GM21367 (cell line): ENCODE measurements at regions not wholly inside any gene's neighbourhood (a gene's known extent, or its start where the extent isn't known, plus 50 kb on each side); places are given as distances from the start of the nearest gene placed in this dataset.
"Not testable (repeated sequence)": the region's sequence is repeated elsewhere in the genome, so short reads cannot be mapped to it uniquely, and the experiment has no call there.

Experiments used
- ATAC-seq: cut with Tn5 transposase; IDR thresholded peaks from one replicate; pipeline ENCODE4 v1.9.1; 2021; ENCODE audit not compliant: unreplicated experiment

DNA sequence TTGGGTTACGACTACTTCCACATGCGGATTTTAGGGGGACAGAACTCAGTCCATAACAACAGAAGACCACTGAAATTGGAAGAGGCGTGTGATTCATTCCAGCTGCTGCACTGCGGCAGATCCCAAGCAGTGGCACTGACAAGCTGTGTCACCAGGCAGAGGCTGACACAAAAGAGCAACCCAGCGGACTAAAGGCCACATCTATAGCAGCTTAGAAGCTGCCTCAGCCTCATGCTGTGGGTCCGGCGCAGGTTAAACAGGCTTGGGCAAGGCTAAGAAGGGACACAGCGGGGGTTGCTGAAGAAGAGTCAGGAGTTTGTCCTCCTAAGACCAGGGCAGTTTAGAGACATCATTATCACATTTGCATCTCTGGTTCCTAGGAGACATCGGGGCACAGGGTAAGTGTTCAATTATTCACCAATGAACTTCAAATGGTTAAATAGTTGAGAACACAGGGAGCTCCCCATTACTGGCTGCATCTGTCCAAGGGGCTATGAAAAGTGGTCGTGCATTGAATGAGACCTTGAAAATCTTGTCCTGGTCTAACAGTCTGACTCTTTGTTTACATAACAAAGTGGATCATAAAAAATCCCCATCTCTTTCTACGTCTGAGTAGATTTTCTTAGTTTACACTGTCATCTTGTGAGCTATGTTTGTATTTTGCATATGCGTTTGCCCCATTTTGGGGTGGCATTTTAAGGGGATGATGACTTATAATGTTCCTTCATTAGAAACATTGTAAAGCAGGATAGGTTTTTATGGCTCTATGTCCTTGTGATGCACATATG lies 162.3 kb upstream of the TRIB2 start:
- ATAC-seq: no peak

DNA sequence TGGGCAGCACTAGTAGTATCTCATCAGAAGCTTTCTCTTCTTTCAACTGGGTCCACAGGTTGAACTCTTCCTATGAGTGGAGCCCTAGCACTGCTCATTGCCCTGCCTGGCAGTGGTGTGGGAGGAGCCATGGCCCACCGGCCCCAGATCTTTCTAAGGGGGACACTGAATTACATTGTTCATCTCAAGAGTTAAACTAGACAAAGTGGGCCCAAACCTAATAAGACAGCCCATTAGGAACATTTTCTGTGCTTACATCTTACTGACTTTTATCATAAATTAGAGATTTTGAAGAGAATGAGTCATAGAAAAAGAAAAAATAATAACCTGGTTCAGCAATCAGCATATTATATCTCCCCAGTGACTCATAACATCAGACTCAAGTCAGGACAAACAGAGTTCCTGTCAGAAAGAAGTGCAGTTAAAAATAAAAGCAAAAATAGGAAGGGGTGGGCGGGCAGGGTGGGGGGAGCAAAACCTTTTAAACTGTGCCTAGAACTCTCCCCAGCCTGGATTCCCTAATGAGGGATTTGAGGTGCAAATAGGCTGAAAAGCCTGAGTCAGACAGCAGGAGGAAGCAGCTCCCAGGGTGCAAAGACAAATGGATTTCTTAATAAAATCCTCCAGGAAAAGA lies 161.6 kb upstream of the TRIB2 start:
- no peak for ATAC-seq

GRCh38 chr2:12556762-12557161 lies 160.0 kb upstream of the TRIB2 start:
- ATAC-seq: no peak

DNA sequence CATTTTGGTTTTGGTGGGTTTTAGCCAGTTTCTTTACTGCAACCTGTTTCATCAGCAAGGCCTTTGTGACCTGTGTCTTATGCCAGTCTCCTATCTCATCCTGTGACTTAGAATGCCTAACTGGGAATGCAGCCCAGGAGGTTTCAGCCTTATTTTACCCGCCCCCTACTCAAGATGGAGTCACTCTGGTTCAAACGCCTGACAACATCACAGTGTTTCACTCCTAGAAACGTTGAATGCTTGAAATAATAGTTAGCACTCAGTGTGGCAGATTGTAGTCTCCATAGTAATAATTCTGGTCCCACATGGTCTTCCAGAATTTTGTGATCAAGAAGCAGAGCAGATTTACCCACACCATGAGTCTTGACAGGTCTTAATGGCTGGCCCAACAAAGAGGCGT lies 159.0 kb upstream of the TRIB2 start:
- no peak for ATAC-seq

- no peak for ATAC-seq
These were observed 158.2 kb upstream of the TRIB2 start for GRCh38 chr2:12558519-12558918.

DNA sequence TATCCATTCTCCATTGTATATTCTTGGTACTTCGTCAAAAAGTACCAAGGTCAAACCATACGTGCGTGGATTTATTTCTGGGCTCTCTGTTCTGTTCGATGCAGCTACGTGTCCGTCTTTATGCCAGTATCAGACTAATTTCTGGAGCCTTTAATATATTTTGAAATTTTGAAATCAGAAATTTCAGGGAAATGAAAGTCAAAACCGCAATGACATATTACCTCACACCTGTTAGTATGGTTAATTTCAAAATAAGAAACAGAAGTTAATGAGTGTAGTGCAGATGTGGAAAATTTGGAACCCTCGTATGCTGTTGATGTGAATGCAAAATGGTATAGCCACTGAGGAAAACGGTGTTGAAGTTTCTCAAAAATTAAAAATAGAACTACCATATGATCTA lies 156.1 kb upstream of the TRIB2 start:
- ATAC-seq: no peak

- no peak for ATAC-seq
These were observed 149.3 kb upstream of the TRIB2 start for GRCh38 chr2:12567411-12567810.

- ATAC-seq: not testable (repeated sequence)
These were observed 147.2 kb upstream of the TRIB2 start for GRCh38 chr2:12569510-12569909.

DNA sequence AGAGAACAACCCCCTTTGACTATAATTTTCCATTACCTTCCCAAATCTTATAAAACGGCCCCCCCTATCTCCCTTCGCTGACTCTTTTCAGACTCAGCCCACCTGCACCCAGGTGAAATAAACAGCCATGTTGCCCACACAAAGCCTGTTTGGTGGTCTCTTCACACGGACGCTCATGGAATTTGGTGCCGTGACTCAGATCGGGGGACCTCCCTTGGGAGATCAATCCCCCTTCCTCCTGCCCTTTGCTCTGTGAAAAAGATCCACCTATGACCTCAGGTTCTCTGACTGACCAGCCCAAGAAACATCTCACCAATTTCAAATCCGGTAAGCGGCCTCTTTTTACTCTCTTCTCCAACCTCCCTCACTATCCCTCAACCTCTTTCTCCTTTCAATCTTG lies 146.8 kb upstream of the TRIB2 start:
- not testable (repeated sequence) for ATAC-seq

GRCh38 chr2:12577091-12577490 lies 139.6 kb upstream of the TRIB2 start:
- ATAC-seq: no peak

GRCh38 chr2:12577567-12578253 lies 139.0 kb upstream of the TRIB2 start:
- no peak for ATAC-seq

DNA sequence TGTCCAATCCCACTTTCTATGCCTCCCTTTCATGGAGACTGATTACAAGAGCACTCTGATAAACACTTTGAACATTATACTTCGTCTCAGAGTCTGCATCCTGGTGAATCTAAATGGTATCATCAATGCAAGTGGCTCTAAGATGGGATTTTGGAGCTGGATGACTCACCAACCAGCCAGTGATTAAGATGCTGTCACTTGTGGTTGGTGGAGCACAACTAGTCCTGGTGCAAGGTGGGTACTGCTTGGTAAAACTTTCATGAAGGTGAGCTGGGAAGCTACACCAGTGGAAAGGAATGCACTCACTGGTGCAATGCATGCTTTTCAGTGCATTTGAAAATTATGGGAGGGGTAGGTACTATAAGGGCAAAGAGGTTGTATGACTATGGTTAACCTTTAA lies 137.7 kb upstream of the TRIB2 start:
- no peak for ATAC-seq

GRCh38 chr2:12584338-12584737 lies 132.4 kb upstream of the TRIB2 start:
- no peak for ATAC-seq

DNA sequence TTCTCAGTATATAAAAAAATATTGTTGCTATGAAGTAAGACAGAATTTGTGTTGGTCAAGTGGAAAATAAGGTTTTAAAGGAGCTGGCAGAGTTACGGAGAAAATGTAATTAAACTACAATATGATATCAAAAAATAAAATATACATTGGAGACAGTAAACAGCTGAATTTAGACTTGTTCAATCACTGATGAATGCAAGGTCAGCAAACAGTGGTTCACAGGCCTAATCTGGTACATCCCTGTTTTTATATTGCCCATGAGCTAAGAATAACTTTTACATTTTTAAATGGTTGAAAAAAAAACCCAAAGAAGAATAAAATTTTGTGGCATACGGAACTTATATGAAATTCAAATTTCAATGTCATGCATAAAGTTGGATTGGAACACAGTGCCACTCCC lies 131.0 kb upstream of the TRIB2 start:
- no peak for ATAC-seq

DNA sequence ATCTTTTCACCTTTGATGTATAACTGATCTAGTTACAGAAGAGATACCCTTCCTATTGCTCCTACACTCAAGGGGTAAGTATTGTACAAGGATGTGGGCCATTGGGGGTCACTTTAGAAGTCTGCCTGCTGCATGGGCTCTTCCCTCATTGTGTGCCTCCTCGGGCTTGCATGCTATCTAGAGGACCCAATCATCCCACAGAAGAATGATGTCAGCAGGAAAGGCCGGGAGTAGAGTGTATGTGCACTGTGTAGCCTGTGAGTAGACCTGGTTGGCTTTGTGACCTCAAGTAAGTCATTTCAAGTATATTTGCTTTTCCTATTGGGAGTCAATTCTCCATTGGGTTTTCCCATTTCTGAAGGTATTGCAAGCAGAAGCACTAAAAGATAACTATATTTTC lies 129.5 kb upstream of the TRIB2 start:
- ATAC-seq: no peak

GRCh38 chr2:12587729-12588522 lies 128.8 kb upstream of the TRIB2 start:
- peak; percentile 78 for ATAC-seq

GRCh38 chr2:12588986-12589385 lies 127.8 kb upstream of the TRIB2 start:
- no peak for ATAC-seq

DNA sequence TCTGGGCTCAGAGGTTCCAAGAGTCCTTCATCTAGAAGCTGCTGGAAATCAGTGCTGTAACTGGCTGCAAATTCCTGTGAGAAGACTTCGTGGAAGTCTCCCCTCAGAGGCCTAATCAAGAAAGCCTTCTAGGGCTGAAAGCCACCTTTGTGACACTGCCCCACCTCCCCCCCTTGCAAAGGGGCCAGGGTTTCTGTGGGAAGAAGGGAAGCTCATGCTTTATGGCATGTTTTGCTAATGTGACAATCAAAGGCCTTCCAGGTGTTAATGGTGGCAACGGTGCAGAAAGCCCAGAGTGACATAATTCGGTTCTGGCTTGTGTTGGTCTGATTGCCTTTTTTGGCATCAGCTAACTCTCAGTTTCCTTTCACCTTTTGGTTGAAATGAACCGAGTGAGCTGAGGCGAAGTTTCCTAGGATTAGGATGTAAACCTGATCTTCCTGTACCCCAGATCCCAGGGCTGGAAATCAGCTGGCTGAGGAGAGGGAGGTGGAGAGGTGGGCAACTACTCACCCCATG lies 126.9 kb upstream of the TRIB2 start:
- no peak for ATAC-seq

GRCh38 chr2:12592296-12592695 lies 124.4 kb upstream of the TRIB2 start:
- ATAC-seq: no peak

GRCh38 chr2:12594590-12594989 lies 122.1 kb upstream of the TRIB2 start:
- ATAC-seq: no peak

- ATAC-seq: no peak
These were observed 120.0 kb upstream of the TRIB2 start for GRCh38 chr2:12596771-12597170.
